PC-3 (cell line): ENCODE measurements at regions not wholly inside any gene's neighbourhood (a gene's known extent, or its start where the extent isn't known, plus 50 kb on each side); places are given as distances from the start of the nearest gene placed in this dataset.

Experiments
- ATAC-seq: fragments of 200-7000 bp; cut with Tn5 transposase; 2 replicates; pipeline ENCODE4 v1.9.1; 2020; ENCODE audit warnings: mild to moderate bottlenecking, moderate library complexity
- BruUV-seq: library from RNA; stranded (reverse); fragments of 400-500 nt; replicated peaks from 2 replicates; lab custom pipeline; 2021; lab: Mats Ljungman, UMichigan
- CTCF ChIA-PET: fragments of 300-600 bp; sonication (Branson Sonifier 250); formaldehyde crosslinking; loops from one replicate; lab custom pipeline; 2022; ENCODE audit warnings: antibody characterized with exemption; lab: Charles Lee
- POLR2A ChIA-PET: fragments of 300-600 bp; sonication (Branson Sonifier 250); formaldehyde crosslinking; loops from one replicate; lab custom pipeline; 2022; ENCODE audit warnings: antibody characterized with exemption; ENCODE audit not compliant: unreplicated experiment; lab: Charles Lee
- DNase-seq: peaks from one replicate; pipeline ENCODE4 v3.0.0-alpha.2; 2015
- H2AFZ ChIP-seq: fragments of 300-600 bp; sonication (generic); 2 replicates; pipeline ENCODE4 v1.6.0; 2016; ENCODE audit warnings: antibody characterized with exemption, low read length
- H3F3A ChIP-seq: fragments of 300-600 bp; sonication (generic); one replicate; pipeline ENCODE4 v1.6.0; 2017; ENCODE audit warnings: antibody characterized with exemption, low read length, control low read depth, mild to moderate bottlenecking; ENCODE audit not compliant: unreplicated experiment
- H3K27ac ChIP-seq: fragments of 300-600 bp; sonication (generic); 2 replicates; pipeline ENCODE4 v1.5.1; 2016; ENCODE audit warnings: mild to moderate bottlenecking, low read length
- H3K27me3 ChIP-seq: fragments of 300-600 bp; sonication (generic); 2 replicates; pipeline ENCODE4 v1.6.1; 2016; ENCODE audit warnings: low read length, mixed read lengths
- H3K36me3 ChIP-seq: fragments of 300-600 bp; sonication (generic); 2 replicates; pipeline ENCODE4 v1.6.1; 2016; ENCODE audit warnings: low read depth, mixed run types, low read length, mixed read lengths
- H3K4me1 ChIP-seq: fragments of 300-600 bp; sonication (generic); 2 replicates; pipeline ENCODE4 v1.5.1; 2016; ENCODE audit warnings: low read length; ENCODE audit not compliant: insufficient read depth
- H3K4me2 ChIP-seq: fragments of 300-600 bp; sonication (generic); 2 replicates; pipeline ENCODE4 v1.6.0; 2016; ENCODE audit warnings: low read length
- H3K4me3 ChIP-seq: fragments of 300-600 bp; sonication (generic); 2 replicates; pipeline ENCODE4 v1.5.1; 2016; ENCODE audit warnings: mild to moderate bottlenecking, low read length, mixed read lengths
- H3K79me2 ChIP-seq: fragments of 300-600 bp; sonication (generic); 2 replicates; pipeline ENCODE4 v1.6.1; 2017; ENCODE audit warnings: low read length, mixed read lengths
- H3K9ac ChIP-seq: fragments of 300-600 bp; sonication (generic); 2 replicates; pipeline ENCODE4 v1.6.0; 2016; ENCODE audit warnings: mild to moderate bottlenecking, low read length
- H3K9me2 ChIP-seq: fragments of 300-600 bp; sonication (generic); replicated peaks from 2 replicates; pipeline ENCODE4 v1.6.1; 2016; ENCODE audit warnings: mixed run types, low read length, mixed read lengths
- H3K9me3 ChIP-seq: fragments of 300-600 bp; sonication (generic); 2 replicates; pipeline ENCODE4 v1.6.1; 2016; ENCODE audit warnings: low read length, mixed read lengths
- H4K20me1 ChIP-seq: fragments of 300-600 bp; sonication (generic); 2 replicates; pipeline ENCODE4 v1.6.1; 2016; ENCODE audit warnings: low read length, mixed read lengths
- CTCF ChIP-seq: fragments of 300-600 bp; sonication (generic); conservative IDR thresholded peaks from 2 replicates; pipeline ENCODE4 v1.5.1; 2017; ENCODE audit warnings: antibody characterized with exemption, low read depth, mild to moderate bottlenecking, low read length
- EZH2 ChIP-seq: fragments of 300-600 bp; sonication (generic); IDR thresholded peaks from one replicate; pipeline ENCODE4 v1.6.1; 2017; ENCODE audit warnings: antibody characterized with exemption, mild to moderate bottlenecking, low read length; ENCODE audit not compliant: unreplicated experiment
- EZH2phosphoT487 ChIP-seq: fragments of 300-600 bp; sonication (generic); IDR thresholded peaks from 2 replicates; pipeline ENCODE4 v1.6.1; 2018; ENCODE audit warnings: mild to moderate bottlenecking, antibody characterized with exemption, low read length, borderline replicate concordance
- intact Hi-C: fragments of 100-400 bp; cut with micrococcal nuclease; formaldehyde crosslinking; loops from 2 replicates; pipeline ENCODE4 v1.9.0; 2023

GRCh38 chr12:85714425-85714824, 121.8 kb downstream of the RASSF9 start:
- Histone ChIP-seq H3K79me2 (no peaks in the 10 kb centered on the region), H3K4me3 (no peak overlapping the region), H3K27ac (no peak overlapping the region), H3F3A (no peaks in the 10 kb centered on the region), H3K9me3 (no peaks in the 10 kb centered on the region), H2AFZ (no peak overlapping the region), H3K27me3 (no peaks in the 10 kb centered on the region), H4K20me1 (no peaks in the 10 kb centered on the region), H3K4me2 (no peak overlapping the region), H3K4me1 (no peaks in the 10 kb centered on the region), H3K36me3 (no peaks in the 10 kb centered on the region), H3K9me2 (0 out of 2 replicates have a peak, but pooled peaks cover 4% of the 10 kb centered on the region), H3K9ac (no peak overlapping the region)
- no TSS peak for BruUV-seq
- DNase-seq (no peak), ATAC-seq (no peak)
- ChIA-PET CTCF (interaction anchor here (0.6 kb wide), 1 partner anchor 152 kb away, joined by 3 read pairs; no protein-coding TSS in a partner anchor), POLR2A (no interaction called here)
- TF ChIP-seq EZH2phosphoT487 (no peak), CTCF (no peak), EZH2 (no peak)
- intact Hi-C loops = no loop called here

GRCh38 chr12:85720308-85721033, 115.7 kb downstream of the RASSF9 start:
- H4K20me1 ChIP-seq = no peaks in the 10 kb centered on the region
- H3K36me3 ChIP-seq = no peaks in the 10 kb centered on the region
- no peak overlapping the region for H3K27ac ChIP-seq
- no peak for ATAC-seq
- intact Hi-C loops = no loop called here
- TF ChIP-seq EZH2 (no peak), EZH2phosphoT487 (no peak), CTCF (no peak)
- BruUV-seq = no TSS peak
- no peaks in the 10 kb centered on the region for H3K27me3 ChIP-seq
- H2AFZ ChIP-seq = no peak overlapping the region
- no peaks in the 10 kb centered on the region for H3K9me3 ChIP-seq
- H3K4me1 ChIP-seq = no peaks in the 10 kb centered on the region
- H3K4me3 ChIP-seq = no peak overlapping the region
- ChIA-PET CTCF (interaction anchor here (0.5 kb wide), 1 partner anchor 180 kb away, joined by 3 read pairs; no protein-coding TSS in a partner anchor), POLR2A (no interaction called here)
- H3F3A ChIP-seq = no peaks in the 10 kb centered on the region
- DNase-seq = no peak
- 0 out of 2 replicates have a peak, but pooled peaks cover 4% of the 10 kb centered on the region for H3K9me2 ChIP-seq
- H3K4me2 ChIP-seq = no peak overlapping the region
- no peak overlapping the region for H3K9ac ChIP-seq
- H3K79me2 ChIP-seq = no peaks in the 10 kb centered on the region

GRCh38 chr12:85725991-85726390, 110.2 kb downstream of the RASSF9 start:
- no TSS peak for BruUV-seq
- intact Hi-C loops = loop anchor here (5.0 kb wide), 1 partner anchor 146 kb away; the partner anchor contains the start of gene NTS
- Histone ChIP-seq H3K9me3 (no peaks in the 10 kb centered on the region), H3K9me2 (no peaks in the 10 kb centered on the region), H4K20me1 (no peaks in the 10 kb centered on the region), H3K4me1 (no peaks in the 10 kb centered on the region), H3K27me3 (no peaks in the 10 kb centered on the region), H3F3A (no peaks in the 10 kb centered on the region), H3K36me3 (no peaks in the 10 kb centered on the region), H3K4me3 (no peak overlapping the region), H3K27ac (no peak overlapping the region), H2AFZ (no peak overlapping the region), H3K79me2 (no peaks in the 10 kb centered on the region), H3K4me2 (no peak overlapping the region), H3K9ac (no peak overlapping the region)
- no peak for DNase-seq
- ChIA-PET POLR2A (no interaction called here), CTCF (no interaction called here)
- TF ChIP-seq EZH2phosphoT487 = no peak
- TF ChIP-seq CTCF = 0 out of 2 replicates have a peak, but pooled peaks have one; percentile 13
- ATAC-seq = peak; percentile 18
